ENCODE measurements at regions not wholly inside any gene's neighbourhood (a gene's known extent, or its start where the extent isn't known, plus 50 kb on each side); places are given as distances from the start of the nearest gene placed in this dataset.

GRCh38 chr4:130356873-130357272 is 1260.9 kb downstream of the C4orf33 start:
- Histone ChIP-seq H3K9me3 (ENCODE audit: control insufficient read depth, low read length) (no peaks in the 10 kb centered on the region), H3K9ac (no peak overlapping the region), H3K27ac (no peak overlapping the region), H2AFZ (no peak overlapping the region), H3K4me2 (ENCODE audit: low read length) (no peak overlapping the region), H3K4me1 (no peaks in the 10 kb centered on the region), H3K4me3 (ENCODE audit: low read depth, low read length) (no peak overlapping the region), H3K27me3 (ENCODE audit: control insufficient read depth, insufficient read depth, low read length) (no peaks in the 10 kb centered on the region), H3K79me2 (no peaks in the 10 kb centered on the region), H3K36me3 (ENCODE audit: control insufficient read depth, insufficient read depth, low read length) (no peaks in the 10 kb centered on the region)
- TF ChIP-seq CTCF (IDR thresholded peaks at IDR 0.05), result no peak

GRCh38 chr4:130359542-130359941 is 1263.6 kb downstream of the C4orf33 start:
- no peaks in the 10 kb centered on the region for H3K9me3 ChIP-seq (ENCODE audit: control insufficient read depth, low read length)
- no peak for TF ChIP-seq CTCF (IDR thresholded peaks at IDR 0.05)
- no peaks in the 10 kb centered on the region for H3K4me1 ChIP-seq
- no peak overlapping the region for H3K9ac ChIP-seq
- H3K79me2 ChIP-seq, result no peaks in the 10 kb centered on the region
- no peaks in the 10 kb centered on the region for H3K27me3 ChIP-seq (ENCODE audit: control insufficient read depth, insufficient read depth, low read length)
- no peak overlapping the region for H3K27ac ChIP-seq
- no peaks in the 10 kb centered on the region for H3K36me3 ChIP-seq (ENCODE audit: control insufficient read depth, insufficient read depth, low read length)
- no peak overlapping the region for H3K4me2 ChIP-seq (ENCODE audit: low read length)
- H3K4me3 ChIP-seq (ENCODE audit: low read depth, low read length), result no peak overlapping the region
- no peak overlapping the region for H2AFZ ChIP-seq

GRCh38 chr4:130361616-130362015 is 1265.7 kb downstream of the C4orf33 start:
- Histone ChIP-seq H3K79me2 (no peaks in the 10 kb centered on the region), H3K9ac (no peak overlapping the region), H2AFZ (no peak overlapping the region), H3K9me3 (ENCODE audit: control insufficient read depth, low read length) (no peaks in the 10 kb centered on the region), H3K27ac (no peak overlapping the region), H3K4me1 (no peaks in the 10 kb centered on the region), H3K4me2 (ENCODE audit: low read length) (no peak overlapping the region), H3K27me3 (ENCODE audit: control insufficient read depth, insufficient read depth, low read length) (no peaks in the 10 kb centered on the region), H3K36me3 (ENCODE audit: control insufficient read depth, insufficient read depth, low read length) (no peaks in the 10 kb centered on the region), H3K4me3 (ENCODE audit: low read depth, low read length) (no peak overlapping the region)
- no peak for TF ChIP-seq CTCF (IDR thresholded peaks at IDR 0.05)

- no peak overlapping the region for H2AFZ ChIP-seq
- H3K4me1 ChIP-seq, result no peaks in the 10 kb centered on the region
- no peaks in the 10 kb centered on the region for H3K36me3 ChIP-seq (ENCODE audit: control insufficient read depth, insufficient read depth, low read length)
- no peaks in the 10 kb centered on the region for H3K9me3 ChIP-seq (ENCODE audit: control insufficient read depth, low read length)
- H3K27ac ChIP-seq, result no peak overlapping the region
- H3K9ac ChIP-seq, result no peak overlapping the region
- H3K4me2 ChIP-seq (ENCODE audit: low read length), result no peak overlapping the region
- no peaks in the 10 kb centered on the region for H3K27me3 ChIP-seq (ENCODE audit: control insufficient read depth, insufficient read depth, low read length)
- TF ChIP-seq CTCF (IDR thresholded peaks at IDR 0.05), result no peak
- H3K79me2 ChIP-seq, result no peaks in the 10 kb centered on the region
- no peak overlapping the region for H3K4me3 ChIP-seq (ENCODE audit: low read depth, low read length)
These were observed 1272.7 kb downstream of the C4orf33 start for GRCh38 chr4:130368668-130369067.

GRCh38 chr4:130393231-130393630 is 1297.3 kb downstream of the C4orf33 start:
- no peak overlapping the region for H3K4me2 ChIP-seq (ENCODE audit: low read length)
- no peaks in the 10 kb centered on the region for H3K27me3 ChIP-seq (ENCODE audit: control insufficient read depth, insufficient read depth, low read length)
- TF ChIP-seq CTCF (IDR thresholded peaks at IDR 0.05), result no peak

More at GRCh38 chr4:130393231-130393630, 1297.3 kb downstream of the C4orf33 start:
- Histone ChIP-seq H3K9me3 (ENCODE audit: control insufficient read depth, low read length) (no peaks in the 10 kb centered on the region), H3K4me1 (no peaks in the 10 kb centered on the region), H3K9ac (no peak overlapping the region), H2AFZ (no peak overlapping the region), H3K79me2 (no peaks in the 10 kb centered on the region), H3K36me3 (ENCODE audit: control insufficient read depth, insufficient read depth, low read length) (no peaks in the 10 kb centered on the region), H3K27ac (no peak overlapping the region), H3K4me3 (ENCODE audit: low read depth, low read length) (no peak overlapping the region)
